GM12878 (cell line): ENCODE measurements at regions not wholly inside any gene's neighbourhood (a gene's known extent, or its start where the extent isn't known, plus 50 kb on each side); places are given as distances from the start of the nearest gene placed in this dataset.

Experiments used
- BCLAF1 ChIP-seq: fragments of 450-650 bp; IDR thresholded peaks from 2 replicates; pipeline ENCODE4 v1.6.1; 2017; ENCODE audit warnings: antibody characterized with exemption, mild to moderate bottlenecking, moderate library complexity
- IRF4 ChIP-seq: IDR thresholded peaks from 2 replicates; pipeline ENCODE4 v1.6.1; 2011; ENCODE audit warnings: low read depth, low read length
- KLF5 ChIP-seq: fragments of 450-650 bp; IDR thresholded peaks from 2 replicates; pipeline ENCODE4 v1.6.1; 2014; ENCODE audit warnings: mild to moderate bottlenecking; ENCODE audit not compliant: partially characterized antibody
- MXI1 ChIP-seq: fragments of 150-350 bp; IDR thresholded peaks from 2 replicates; pipeline ENCODE4 v1.6.1; 2011; ENCODE audit warnings: low read depth, mild to moderate bottlenecking, inconsistent platforms, low read length, improper control_type of control experiment
- NFXL1 ChIP-seq: fragments of 450-650 bp; IDR thresholded peaks from 2 replicates; pipeline ENCODE4 v1.6.1; 2017; ENCODE audit warnings: antibody characterized with exemption, mild to moderate bottlenecking, borderline replicate concordance
- RELA ChIP-seq: fragments of 450-650 bp; IDR thresholded peaks from 2 replicates; pipeline ENCODE4 v1.8.0; 2014; ENCODE audit warnings: borderline replicate concordance; ENCODE audit not compliant: partially characterized antibody
- SUPT20H ChIP-seq: IDR thresholded peaks from 2 replicates; pipeline ENCODE4 v1.6.1; 2011; ENCODE audit warnings: low read depth, mild to moderate bottlenecking, low read length, moderate library complexity, borderline replicate concordance; ENCODE audit not compliant: control insufficient read depth
- WRNIP1 ChIP-seq: IDR thresholded peaks from 2 replicates; pipeline ENCODE4 v1.6.1; 2011; ENCODE audit warnings: low read depth, low read length, improper control_type of control experiment, borderline replicate concordance
- YY1 ChIP-seq: IDR thresholded peaks from 2 replicates; pipeline ENCODE4 v1.6.1; 2011; ENCODE audit warnings: low read depth, mild to moderate bottlenecking, low read length
- ZBTB40 ChIP-seq: fragments of 450-650 bp; IDR thresholded peaks from 2 replicates; pipeline ENCODE4 v1.6.1; 2016; ENCODE audit warnings: mild to moderate bottlenecking, moderate library complexity, borderline replicate concordance
- TF ChIP-seq, protein P1 (sequence below): IDR thresholded peaks from 2 replicates; pipeline ENCODE4 v1.6.1; 2012; ENCODE audit warnings: low read depth, low read length, improper control_type of control experiment
- TF ChIP-seq, protein P2 (sequence below): fragments of 450-650 bp; conservative IDR thresholded peaks from 2 replicates; pipeline ENCODE4 v1.6.1; 2017; ENCODE audit warnings: mild to moderate bottlenecking, moderate library complexity
- TF ChIP-seq, protein P3 (sequence below): fragments of 450-650 bp; formaldehyde crosslinking; IDR thresholded peaks from 2 replicates; pipeline ENCODE4 v1.4.0; 2022; ENCODE audit warnings: mild to moderate bottlenecking, moderate library complexity

- no peak for TF ChIP-seq SUPT20H
- TF ChIP-seq, protein P1, sequence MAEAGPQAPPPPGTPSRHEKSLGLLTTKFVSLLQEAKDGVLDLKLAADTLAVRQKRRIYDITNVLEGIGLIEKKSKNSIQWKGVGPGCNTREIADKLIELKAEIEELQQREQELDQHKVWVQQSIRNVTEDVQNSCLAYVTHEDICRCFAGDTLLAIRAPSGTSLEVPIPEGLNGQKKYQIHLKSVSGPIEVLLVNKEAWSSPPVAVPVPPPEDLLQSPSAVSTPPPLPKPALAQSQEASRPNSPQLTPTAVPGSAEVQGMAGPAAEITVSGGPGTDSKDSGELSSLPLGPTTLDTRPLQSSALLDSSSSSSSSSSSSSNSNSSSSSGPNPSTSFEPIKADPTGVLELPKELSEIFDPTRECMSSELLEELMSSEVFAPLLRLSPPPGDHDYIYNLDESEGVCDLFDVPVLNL, result no peak
- TF ChIP-seq BCLAF1, result no peak
- TF ChIP-seq KLF5, result no peak
- TF ChIP-seq WRNIP1, result no peak
- no peak for TF ChIP-seq MXI1
- TF ChIP-seq, protein P2, sequence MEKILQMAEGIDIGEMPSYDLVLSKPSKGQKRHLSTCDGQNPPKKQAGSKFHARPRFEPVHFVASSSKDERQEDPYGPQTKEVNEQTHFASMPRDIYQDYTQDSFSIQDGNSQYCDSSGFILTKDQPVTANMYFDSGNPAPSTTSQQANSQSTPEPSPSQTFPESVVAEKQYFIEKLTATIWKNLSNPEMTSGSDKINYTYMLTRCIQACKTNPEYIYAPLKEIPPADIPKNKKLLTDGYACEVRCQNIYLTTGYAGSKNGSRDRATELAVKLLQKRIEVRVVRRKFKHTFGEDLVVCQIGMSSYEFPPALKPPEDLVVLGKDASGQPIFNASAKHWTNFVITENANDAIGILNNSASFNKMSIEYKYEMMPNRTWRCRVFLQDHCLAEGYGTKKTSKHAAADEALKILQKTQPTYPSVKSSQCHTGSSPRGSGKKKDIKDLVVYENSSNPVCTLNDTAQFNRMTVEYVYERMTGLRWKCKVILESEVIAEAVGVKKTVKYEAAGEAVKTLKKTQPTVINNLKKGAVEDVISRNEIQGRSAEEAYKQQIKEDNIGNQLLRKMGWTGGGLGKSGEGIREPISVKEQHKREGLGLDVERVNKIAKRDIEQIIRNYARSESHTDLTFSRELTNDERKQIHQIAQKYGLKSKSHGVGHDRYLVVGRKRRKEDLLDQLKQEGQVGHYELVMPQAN, result no peak
- TF ChIP-seq, protein P3, sequence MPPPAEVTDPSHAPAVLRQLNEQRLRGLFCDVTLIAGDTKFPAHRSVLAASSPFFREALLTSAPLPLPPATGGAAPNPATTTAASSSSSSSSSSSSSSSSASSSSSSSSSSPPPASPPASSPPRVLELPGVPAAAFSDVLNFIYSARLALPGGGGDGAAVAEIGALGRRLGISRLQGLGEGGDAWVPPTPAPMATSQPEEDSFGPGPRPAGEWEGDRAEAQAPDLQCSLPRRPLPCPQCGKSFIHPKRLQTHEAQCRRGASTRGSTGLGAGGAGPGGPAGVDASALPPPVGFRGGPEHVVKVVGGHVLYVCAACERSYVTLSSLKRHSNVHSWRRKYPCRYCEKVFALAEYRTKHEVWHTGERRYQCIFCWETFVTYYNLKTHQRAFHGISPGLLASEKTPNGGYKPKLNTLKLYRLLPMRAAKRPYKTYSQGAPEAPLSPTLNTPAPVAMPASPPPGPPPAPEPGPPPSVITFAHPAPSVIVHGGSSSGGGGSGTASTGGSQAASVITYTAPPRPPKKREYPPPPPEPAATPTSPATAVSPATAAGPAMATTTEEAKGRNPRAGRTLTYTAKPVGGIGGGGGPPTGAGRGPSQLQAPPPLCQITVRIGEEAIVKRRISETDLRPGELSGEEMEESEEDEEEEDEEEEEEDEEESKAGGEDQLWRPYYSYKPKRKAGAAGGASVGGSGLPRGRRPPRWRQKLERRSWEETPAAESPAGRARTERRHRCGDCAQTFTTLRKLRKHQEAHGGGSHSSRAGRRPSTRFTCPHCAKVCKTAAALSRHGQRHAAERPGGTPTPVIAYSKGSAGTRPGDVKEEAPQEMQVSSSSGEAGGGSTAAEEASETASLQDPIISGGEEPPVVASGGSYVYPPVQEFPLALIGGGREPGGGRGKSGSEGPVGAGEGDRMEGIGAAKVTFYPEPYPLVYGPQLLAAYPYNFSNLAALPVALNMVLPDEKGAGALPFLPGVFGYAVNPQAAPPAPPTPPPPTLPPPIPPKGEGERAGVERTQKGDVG (CRISPR knock-in tag), result no peak
- TF ChIP-seq IRF4, result no peak
- no peak for TF ChIP-seq RELA
- no peak for TF ChIP-seq YY1
- no peak for TF ChIP-seq ZBTB40
- no peak for TF ChIP-seq NFXL1
- TF ChIP-seq, all 136 proteins: peak for 0
Observed at GRCh38 chrX:39692796-39693195, 405.0 kb downstream of the BCOR start (continued).
